Hematopoietic multipotent progenitor cell treated with erythropoietin and hydrocortisone succinate and interleukin-3 and kit ligand, for 17 days (in vitro differentiated cells): ENCODE measurements at regions not wholly inside any gene's neighbourhood (a gene's known extent, or its start where the extent isn't known, plus 50 kb on each side); places are given as distances from the start of the nearest gene placed in this dataset.
"Not testable (repeated sequence)": the region's sequence is repeated elsewhere in the genome, so short reads cannot be mapped to it uniquely, and the experiment has no call there.

ENCODE experiments used
- DNase-seq: peaks from one replicate; pipeline ENCODE4 v3.0.0-alpha.2; 2015; ENCODE audit warnings: low spot score

- DNase-seq: no peak
Observed at GRCh38 chr20:53800418-53800817, 206.8 kb upstream of the ZNF217 start.

DNA sequence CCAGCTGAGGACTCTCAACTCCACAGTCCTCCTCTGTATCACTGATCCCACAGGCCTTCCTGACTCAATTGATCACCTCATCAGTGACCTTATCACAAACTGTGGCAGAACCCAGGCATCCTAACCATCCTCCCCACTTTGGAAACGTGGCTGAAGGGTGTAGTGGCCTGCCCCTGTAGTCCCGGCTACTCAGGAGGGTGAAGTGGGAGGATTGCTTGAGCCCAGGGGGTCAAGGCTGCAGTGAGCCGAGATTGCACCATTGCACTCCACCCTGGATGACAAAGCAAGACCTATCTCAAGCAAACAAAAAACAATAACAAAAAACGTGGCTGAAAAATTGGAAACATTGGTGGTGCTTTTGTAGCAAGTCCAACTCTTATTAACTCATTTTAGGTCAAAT lies 203.4 kb upstream of the ZNF217 start:
- DNase-seq: no peak

DNA sequence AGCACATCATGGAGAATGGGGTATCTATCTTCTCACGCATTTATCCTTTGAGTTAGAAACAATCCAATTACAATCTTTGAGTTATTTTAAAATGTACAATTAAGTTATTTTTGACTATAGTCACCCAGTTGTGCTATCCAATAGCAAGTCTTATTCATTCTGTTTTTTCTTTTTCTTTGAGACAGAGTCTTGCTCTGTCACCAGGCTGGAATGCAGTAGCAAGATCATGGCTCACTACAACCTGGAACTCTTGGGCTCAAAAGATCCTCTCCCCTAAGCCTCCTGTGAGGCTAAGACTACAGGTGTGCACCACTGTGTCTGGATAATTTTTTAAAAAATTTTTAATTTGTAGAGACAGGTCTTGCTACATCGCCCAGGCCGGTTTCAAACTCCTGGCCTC lies 201.5 kb upstream of the ZNF217 start:
- DNase-seq: no peak

- DNase-seq: no peak
Observed at GRCh38 chr20:53794529-53795115, 201.0 kb upstream of the ZNF217 start.

GRCh38 chr20:53793783-53794383 lies 200.2 kb upstream of the ZNF217 start:
- no peak for DNase-seq

DNA sequence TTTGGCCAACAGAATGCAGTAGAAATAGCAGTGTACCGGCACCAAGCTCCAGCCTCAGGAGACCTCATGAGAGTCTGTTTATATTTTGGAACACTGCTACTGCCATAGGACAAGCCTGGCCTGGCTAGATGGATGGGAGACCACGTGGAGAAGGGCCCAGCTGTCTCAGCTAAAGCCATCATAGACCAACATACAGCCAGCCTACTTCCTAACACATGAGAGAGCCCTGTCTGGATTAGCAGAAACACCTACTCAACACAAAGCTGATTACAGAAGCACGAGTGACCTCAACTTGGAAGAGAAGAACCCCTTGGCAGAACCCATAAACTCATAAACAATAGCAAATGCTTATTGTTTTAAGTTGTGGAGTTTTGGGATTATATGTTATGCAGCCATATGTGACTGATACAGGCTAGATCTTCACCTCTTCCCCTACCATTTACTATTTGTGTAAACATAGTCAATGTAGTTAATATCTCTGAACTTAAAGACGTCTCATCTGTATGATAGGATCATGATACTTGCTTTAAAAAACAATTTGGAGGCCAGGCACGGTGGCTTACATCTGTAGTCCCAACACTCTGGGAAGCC lies 199.4 kb upstream of the ZNF217 start:
- no peak for DNase-seq

DNA sequence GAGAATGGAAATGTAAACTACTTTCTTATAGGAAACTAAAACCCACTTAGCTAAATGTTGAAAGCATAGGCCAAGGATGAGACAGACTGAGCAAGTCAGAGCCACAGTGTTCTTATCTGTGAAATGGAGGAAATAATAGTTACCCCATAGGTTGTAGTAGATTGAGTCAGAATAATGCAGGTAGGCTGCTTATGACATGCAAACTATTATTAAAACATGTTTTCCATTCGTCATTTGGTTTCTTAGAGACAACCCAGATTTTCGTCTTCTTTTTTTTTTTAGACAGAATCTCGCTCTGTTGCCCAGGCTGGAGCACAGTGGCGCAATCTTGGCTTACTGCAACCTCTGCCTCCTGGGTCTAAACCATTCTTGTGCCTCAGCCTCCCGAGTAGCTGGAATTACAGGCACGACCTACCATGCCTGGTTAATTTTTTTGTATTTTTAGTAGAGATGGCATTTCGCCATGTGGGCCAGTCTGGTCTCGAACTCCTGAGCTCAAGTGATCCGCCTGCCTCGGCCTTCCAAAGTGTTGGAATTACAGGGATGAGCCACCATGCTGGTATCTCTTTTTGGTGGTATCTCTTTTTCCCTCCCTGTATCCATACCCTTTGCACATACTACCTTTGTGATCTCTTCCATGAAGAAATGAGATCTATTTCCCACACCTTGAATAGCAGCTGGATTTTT lies 196.5 kb upstream of the ZNF217 start:
- no peak for DNase-seq

DNA sequence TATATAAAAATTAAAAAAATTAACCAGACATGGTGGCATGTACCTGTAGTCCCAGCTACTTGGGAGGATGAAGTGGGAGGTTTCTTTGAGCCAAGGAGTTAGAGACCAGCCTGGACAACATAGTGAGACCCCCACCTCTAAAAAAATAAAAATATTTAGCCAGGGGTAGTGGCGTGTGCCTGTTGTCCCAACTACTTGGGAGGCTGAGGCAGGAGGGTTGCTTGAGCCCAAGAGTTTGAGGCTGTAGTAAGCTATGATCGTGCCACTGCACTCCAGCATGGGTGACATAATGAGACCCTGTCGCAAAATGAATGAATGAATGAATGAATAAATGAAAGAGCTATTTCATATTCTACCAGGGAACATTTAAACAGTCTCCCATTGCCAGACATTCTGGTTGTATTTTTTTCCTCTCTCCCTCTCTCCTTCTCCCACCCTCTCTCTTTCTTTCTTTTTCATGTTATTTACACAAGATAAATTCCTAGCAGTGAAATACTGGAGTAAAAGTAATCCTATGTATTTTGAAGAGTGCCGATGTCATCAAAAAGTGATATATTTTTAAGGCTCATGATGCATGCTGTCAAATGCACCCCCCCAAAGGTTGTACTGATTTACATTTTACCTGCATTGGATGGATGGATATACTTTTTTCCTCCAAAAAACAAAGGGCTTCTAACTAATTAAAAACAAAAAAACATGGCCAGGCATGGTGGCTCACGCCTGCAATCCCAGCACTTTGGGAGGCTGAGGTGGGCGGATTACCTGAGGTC lies 194.8 kb upstream of the ZNF217 start:
- no peak for DNase-seq

GRCh38 chr20:53787491-53787931 lies 193.9 kb upstream of the ZNF217 start:
- not testable (repeated sequence) for DNase-seq

GRCh38 chr20:53786445-53787267 lies 193.0 kb upstream of the ZNF217 start:
- DNase-seq: no peak

GRCh38 chr20:53786071-53786444 lies 192.4 kb upstream of the ZNF217 start:
- DNase-seq: no peak

GRCh38 chr20:53785320-53785719 lies 191.7 kb upstream of the ZNF217 start:
- DNase-seq: no peak

GRCh38 chr20:53783768-53784167 lies 190.1 kb upstream of the ZNF217 start:
- DNase-seq: no peak

GRCh38 chr20:53782612-53783246 lies 189.1 kb upstream of the ZNF217 start:
- no peak for DNase-seq

- no peak for DNase-seq
Observed at GRCh38 chr20:53779822-53780221, 186.2 kb upstream of the ZNF217 start.

GRCh38 chr20:53778736-53779135 lies 185.1 kb upstream of the ZNF217 start:
- DNase-seq: no peak

DNA sequence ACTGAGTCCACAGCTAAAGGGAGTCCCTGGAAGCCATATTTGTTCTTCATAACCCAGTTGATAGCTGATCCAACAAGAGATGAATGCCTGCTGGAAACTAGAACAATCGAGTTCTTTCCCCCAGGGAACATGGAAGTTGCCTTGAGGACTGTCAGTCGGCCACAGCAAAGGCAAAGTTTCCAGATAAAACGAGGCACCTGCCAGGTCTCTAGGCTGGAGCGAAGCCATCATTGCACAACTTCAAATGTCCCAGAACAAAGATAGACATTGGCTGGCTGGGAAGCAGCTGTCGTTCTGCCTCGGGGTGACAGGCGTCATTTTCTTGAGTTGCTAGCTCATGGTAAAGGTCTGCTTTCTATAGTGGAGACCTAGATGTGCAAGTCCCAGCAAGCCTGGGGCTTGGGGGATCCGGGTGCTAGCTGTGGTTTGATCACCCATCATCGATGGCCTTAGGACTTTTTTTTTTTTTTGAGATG lies 184.4 kb upstream of the ZNF217 start:
- DNase-seq: no peak

DNA sequence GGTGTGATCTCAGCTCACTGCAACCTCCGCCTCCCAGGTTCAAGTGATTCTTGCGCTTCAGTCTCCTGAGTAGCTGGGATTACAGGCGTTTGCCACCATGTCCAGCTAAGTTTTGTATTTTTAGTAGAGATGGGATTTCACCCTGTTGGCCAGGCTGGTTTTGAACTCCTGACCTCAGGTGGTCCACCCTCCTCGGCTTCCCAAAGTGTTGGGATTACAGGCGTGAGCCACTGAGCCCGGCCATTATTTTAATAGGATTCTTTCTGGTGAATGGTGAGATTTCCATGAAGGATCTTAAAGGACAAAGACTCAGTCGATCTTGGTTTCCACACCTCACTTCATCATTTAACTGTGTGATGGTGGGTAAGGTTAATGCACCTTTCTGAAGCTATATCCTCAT lies 183.8 kb upstream of the ZNF217 start:
- DNase-seq: not testable (repeated sequence)

- no peak for DNase-seq
Observed at GRCh38 chr20:53776858-53777257, 183.2 kb upstream of the ZNF217 start.

- no peak for DNase-seq
Observed at GRCh38 chr20:53774461-53775203, 181.0 kb upstream of the ZNF217 start.
